ENCODE measurements at regions not wholly inside any gene's neighbourhood (a gene's known extent, or its start where the extent isn't known, plus 50 kb on each side); places are given as distances from the start of the nearest gene placed in this dataset.

- TF ChIP-seq ZMAT4 (CRISPR knock-in tag; IDR thresholded peaks at IDR 0.05) (no peak), PREB (CRISPR knock-in tag; IDR thresholded peaks at IDR 0.05; ENCODE audit: borderline replicate concordance) (no peak), RELA (CRISPR knock-in tag; IDR thresholded peaks at IDR 0.05; ENCODE audit: borderline replicate concordance) (no peak), MAX (CRISPR knock-in tag; IDR thresholded peaks at IDR 0.05) (no peak), ZNF219 (CRISPR knock-in tag; IDR thresholded peaks at IDR 0.05; ENCODE audit: borderline replicate concordance) (no peak), GABPB1 (CRISPR knock-in tag; IDR thresholded peaks at IDR 0.05) (no peak), TCF7 (CRISPR knock-in tag; IDR thresholded peaks at IDR 0.05; ENCODE audit: low read depth) (no peak), ZNF532 (CRISPR knock-in tag; IDR thresholded peaks at IDR 0.05; ENCODE audit: borderline replicate concordance) (no peak), FOXK1 (CRISPR knock-in tag; IDR thresholded peaks at IDR 0.05) (no peak), EMX1 (CRISPR knock-in tag; IDR thresholded peaks at IDR 0.05) (no peak), NFE2L1 (CRISPR knock-in tag; IDR thresholded peaks at IDR 0.05) (no peak)
- TF ChIP-seq, protein P1, sequence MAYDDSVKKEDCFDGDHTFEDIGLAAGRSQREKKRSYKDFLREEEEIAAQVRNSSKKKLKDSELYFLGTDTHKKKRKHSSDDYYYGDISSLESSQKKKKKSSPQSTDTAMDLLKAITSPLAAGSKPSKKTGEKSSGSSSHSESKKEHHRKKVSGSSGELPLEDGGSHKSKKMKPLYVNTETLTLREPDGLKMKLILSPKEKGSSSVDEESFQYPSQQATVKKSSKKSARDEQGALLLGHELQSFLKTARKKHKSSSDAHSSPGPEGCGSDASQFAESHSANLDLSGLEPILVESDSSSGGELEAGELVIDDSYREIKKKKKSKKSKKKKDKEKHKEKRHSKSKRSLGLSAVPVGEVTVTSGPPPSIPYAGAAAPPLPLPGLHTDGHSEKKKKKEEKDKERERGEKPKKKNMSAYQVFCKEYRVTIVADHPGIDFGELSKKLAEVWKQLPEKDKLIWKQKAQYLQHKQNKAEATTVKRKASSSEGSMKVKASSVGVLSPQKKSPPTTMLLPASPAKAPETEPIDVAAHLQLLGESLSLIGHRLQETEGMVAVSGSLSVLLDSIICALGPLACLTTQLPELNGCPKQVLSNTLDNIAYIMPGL (CRISPR knock-in tag; IDR thresholded peaks at IDR 0.05) = no peak
- TF ChIP-seq, protein P2, sequence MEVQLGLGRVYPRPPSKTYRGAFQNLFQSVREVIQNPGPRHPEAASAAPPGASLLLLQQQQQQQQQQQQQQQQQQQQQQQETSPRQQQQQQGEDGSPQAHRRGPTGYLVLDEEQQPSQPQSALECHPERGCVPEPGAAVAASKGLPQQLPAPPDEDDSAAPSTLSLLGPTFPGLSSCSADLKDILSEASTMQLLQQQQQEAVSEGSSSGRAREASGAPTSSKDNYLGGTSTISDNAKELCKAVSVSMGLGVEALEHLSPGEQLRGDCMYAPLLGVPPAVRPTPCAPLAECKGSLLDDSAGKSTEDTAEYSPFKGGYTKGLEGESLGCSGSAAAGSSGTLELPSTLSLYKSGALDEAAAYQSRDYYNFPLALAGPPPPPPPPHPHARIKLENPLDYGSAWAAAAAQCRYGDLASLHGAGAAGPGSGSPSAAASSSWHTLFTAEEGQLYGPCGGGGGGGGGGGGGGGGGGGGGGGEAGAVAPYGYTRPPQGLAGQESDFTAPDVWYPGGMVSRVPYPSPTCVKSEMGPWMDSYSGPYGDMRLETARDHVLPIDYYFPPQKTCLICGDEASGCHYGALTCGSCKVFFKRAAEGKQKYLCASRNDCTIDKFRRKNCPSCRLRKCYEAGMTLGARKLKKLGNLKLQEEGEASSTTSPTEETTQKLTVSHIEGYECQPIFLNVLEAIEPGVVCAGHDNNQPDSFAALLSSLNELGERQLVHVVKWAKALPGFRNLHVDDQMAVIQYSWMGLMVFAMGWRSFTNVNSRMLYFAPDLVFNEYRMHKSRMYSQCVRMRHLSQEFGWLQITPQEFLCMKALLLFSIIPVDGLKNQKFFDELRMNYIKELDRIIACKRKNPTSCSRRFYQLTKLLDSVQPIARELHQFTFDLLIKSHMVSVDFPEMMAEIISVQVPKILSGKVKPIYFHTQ (CRISPR knock-in tag; IDR thresholded peaks at IDR 0.05) = no peak
- TF ChIP-seq, protein P3, sequence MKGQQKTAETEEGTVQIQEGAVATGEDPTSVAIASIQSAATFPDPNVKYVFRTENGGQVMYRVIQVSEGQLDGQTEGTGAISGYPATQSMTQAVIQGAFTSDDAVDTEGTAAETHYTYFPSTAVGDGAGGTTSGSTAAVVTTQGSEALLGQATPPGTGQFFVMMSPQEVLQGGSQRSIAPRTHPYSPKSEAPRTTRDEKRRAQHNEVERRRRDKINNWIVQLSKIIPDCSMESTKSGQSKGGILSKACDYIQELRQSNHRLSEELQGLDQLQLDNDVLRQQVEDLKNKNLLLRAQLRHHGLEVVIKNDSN (CRISPR knock-in tag; IDR thresholded peaks at IDR 0.05) = no peak
These were observed 377.1 kb downstream of the NPHP4 start (continued) for GRCh38 chr1:5615076-5615475.

DNA sequence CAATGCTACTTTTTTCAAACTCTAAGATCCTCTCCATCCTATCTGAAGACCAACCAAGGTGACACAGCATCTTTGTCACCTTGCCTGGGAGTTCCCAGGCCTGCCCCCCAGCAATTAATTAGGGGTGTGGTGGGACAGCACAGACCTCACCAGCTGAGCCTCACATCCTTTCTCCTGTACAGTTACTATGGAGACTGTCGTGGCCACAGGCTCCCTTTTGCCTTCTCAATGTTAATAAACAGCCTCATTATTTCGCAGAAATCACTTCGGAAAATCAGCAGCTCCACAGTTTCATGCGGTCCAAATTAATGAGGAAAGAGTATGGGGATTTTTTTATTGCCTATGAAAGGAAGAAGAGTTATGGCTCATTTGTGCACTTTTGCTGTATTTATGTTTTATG is 378.3 kb downstream of the NPHP4 start:
- CTCF ChIA-PET = no interaction called here
- DNase-seq (ENCODE audit: low spot score) = no peak
- no peak for ATAC-seq
- no peak overlapping the region for H3K27ac Mint-ChIP-seq
- POLR2A ChIA-PET = no interaction called here
- H3K27me3 Mint-ChIP-seq (ENCODE audit: low read depth) = peaks cover 11% of the 10 kb centered on the region
- H3K36me3 Mint-ChIP-seq = peaks cover 66% of the 10 kb centered on the region
- peaks cover 93% of the 10 kb centered on the region for H3K9me3 Mint-ChIP-seq
- H3K4me3 Mint-ChIP-seq = no peak overlapping the region
- no peaks in the 10 kb centered on the region for H3K4me1 Mint-ChIP-seq
- TF ChIP-seq ATF1 (CRISPR knock-in tag; IDR thresholded peaks at IDR 0.05) (no peak), ZBTB21 (CRISPR knock-in tag; IDR thresholded peaks at IDR 0.05; ENCODE audit: borderline replicate concordance) (no peak), JUN (CRISPR knock-in tag; IDR thresholded peaks at IDR 0.05) (no peak), ZNF396 (CRISPR knock-in tag; IDR thresholded peaks at IDR 0.05; ENCODE audit: borderline replicate concordance) (no peak), FOXJ3 (CRISPR knock-in tag; IDR thresholded peaks at IDR 0.05; ENCODE audit: borderline replicate concordance) (no peak), MYBL2 (CRISPR knock-in tag; IDR thresholded peaks at IDR 0.05) (no peak)
- TF ChIP-seq, protein P1 (CRISPR knock-in tag; IDR thresholded peaks at IDR 0.05) = no peak
- TF ChIP-seq, protein P4, sequence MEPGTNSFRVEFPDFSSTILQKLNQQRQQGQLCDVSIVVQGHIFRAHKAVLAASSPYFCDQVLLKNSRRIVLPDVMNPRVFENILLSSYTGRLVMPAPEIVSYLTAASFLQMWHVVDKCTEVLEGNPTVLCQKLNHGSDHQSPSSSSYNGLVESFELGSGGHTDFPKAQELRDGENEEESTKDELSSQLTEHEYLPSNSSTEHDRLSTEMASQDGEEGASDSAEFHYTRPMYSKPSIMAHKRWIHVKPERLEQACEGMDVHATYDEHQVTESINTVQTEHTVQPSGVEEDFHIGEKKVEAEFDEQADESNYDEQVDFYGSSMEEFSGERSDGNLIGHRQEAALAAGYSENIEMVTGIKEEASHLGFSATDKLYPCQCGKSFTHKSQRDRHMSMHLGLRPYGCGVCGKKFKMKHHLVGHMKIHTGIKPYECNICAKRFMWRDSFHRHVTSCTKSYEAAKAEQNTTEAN (CRISPR knock-in tag; IDR thresholded peaks at IDR 0.05) = no peak

All from WTC11 (cell line).